ENCODE measurements at regions not wholly inside any gene's neighbourhood (a gene's known extent, or its start where the extent isn't known, plus 50 kb on each side); places are given as distances from the start of the nearest gene placed in this dataset.
"Not testable (repeated sequence)": the region's sequence is repeated elsewhere in the genome, so short reads cannot be mapped to it uniquely, and the experiment has no call there.

GRCh38 chr1:189151361-189151760, 1326.3 kb downstream of the BRINP3 start:
- DNase-seq, result no peak

DNA sequence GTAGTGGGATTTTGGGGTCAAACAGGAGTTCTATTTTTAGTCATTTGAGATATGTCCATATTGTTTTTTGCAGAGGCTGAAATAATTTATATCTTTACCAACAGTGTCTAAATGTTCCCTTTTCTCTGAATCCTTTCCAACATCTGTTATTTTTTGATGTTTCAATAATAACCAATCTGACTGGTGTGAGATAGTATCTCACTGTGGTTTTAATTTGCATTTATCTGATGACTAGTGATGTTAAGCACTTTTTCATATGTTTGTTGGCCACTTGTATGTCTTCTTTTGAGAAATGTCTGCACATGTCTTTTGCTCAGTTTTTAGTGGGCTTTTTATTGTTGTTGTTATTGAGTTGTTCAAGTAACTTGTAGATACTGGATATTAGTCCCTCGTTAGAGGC, 1325.0 kb downstream of the BRINP3 start:
- no peak for DNase-seq

GRCh38 chr1:189158155-189158554, 1319.5 kb downstream of the BRINP3 start:
- no peak for DNase-seq

DNA sequence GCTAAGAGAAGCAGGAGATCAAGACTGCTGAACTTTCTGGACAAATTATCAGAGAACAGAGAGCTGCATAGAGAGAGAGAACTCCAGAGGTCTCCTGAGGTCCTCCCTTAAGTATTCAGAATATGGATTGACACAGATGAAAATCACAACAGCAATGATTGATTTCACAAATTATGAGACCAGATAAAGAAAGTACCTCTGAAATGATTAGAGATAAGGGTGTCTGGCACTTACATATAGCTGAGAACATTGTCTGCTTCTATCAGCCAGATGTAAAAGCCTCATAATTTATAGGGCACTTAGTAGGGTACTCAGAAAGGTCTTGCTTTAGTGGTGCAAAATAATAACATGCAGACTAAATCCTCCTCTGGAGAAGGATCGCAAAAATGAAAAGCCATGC, 1301.8 kb downstream of the BRINP3 start:
- DNase-seq, result no peak

GRCh38 chr1:189180057-189180456, 1297.6 kb downstream of the BRINP3 start:
- no peak for DNase-seq

GRCh38 chr1:189185097-189185496, 1292.6 kb downstream of the BRINP3 start:
- no peak for DNase-seq

DNA sequence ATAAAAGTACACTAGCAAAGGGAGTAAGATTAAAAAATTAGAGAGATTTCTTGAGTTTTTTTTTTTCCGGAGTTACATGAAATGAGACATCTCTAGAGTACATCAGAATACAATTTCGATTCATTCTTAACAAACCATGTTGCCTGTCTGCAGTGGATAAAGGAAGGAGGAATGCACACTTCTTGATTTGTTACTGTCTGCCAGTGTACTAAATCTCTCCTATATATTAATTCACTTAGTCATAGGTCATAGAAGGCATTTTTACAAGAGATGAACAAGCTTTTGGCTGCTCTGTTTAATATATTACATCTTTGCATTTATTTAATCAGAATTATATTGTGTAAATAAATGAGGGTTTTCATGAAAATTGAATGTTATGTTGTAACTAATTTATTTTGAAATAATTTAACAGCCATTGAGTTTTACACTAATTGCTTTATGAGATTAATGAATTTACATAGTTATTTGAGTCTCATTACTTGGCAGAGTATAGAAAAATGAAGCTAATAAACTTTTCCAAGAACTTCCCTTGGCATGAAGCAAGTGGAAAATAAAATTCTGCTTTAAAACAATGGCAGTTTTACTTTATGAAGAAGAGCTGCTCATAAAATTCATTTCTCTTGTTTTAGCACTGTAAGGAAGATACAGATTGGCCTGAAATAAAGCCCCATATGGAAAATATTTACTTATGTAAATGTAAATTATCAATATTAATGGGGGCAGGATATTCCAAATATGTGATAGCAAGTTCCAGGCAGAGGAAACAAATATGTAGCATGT, 1284.7 kb downstream of the BRINP3 start:
- DNase-seq, result no peak

- no peak for DNase-seq
Observed at GRCh38 chr1:189205863-189206262, 1271.8 kb downstream of the BRINP3 start.

- DNase-seq, result no peak
Observed at GRCh38 chr1:189206617-189207016, 1271.0 kb downstream of the BRINP3 start.

DNA sequence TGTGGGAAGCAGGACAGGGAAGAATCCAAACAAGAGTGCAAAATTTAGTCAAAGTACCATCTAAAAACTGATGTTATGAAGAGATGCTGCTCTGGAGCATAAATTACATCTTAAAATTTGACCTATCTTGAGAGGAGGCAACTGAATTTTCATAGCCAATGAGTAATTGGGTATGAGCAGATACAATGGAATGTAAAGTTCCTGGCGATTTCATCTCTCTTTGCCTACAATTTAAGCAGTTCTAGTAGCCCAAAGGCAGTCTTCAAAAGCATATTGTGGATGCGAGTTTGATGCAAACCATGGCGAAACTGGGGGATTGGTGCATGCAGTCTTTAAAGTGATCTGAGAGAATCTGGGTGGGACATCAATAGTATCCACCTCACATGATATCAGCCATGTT, 1265.9 kb downstream of the BRINP3 start:
- DNase-seq, result no peak

DNA sequence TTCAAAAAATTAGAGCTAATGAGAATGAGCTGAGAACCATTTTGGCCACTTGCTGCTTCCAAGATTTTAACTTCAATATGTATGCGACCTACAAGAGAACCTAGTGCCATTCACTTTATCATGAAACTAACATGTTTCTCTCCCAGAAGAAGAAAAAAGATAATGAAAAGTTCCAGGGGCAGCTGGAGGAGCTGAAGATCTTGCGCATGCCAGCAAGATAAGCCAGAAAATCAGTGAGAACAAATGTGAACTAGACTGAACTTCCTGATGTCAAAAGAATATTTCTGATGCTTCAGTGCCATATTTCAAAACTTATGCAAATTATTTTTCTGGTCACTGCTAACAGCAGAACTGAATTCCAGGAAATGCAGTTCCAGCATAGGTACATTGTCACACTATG, 1265.1 kb downstream of the BRINP3 start:
- no peak for DNase-seq

DNA sequence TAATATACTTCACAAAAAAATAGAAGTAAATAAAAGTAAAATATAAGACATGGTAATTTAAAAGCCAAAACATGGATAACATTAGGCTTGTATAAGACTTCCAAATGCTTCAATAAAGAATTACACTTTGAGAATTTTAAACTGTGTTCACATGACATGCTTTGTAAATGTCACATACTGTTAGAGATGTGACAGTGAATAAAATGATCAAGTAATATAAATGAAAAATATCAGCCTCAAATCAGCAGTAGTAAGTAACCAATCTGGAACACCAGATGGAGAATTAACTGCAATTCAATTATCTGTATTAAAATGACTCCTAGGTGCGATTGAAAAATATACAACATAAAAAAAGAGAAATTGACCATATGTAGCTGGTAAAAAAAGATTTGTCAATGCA, 1260.8 kb downstream of the BRINP3 start:
- DNase-seq, result no peak

DNA sequence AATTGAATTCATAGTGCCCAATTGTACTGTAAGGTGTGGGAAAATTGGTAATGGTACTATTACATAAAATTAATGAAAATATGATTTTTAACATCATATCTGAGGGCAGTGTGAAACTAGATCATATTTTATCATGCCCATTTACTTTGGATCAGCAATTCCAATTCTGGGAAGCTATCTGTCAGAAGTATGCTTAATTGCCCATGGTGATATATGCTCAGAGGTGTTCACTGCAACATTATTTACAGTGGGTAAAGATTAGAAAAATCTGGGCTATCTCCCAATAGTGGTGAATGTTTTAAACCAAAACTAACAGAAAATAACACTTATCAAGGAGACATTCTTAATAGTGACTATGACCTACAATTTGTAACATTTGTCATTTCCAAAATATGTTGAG, 1260.0 kb downstream of the BRINP3 start:
- DNase-seq, result no peak

- no peak for DNase-seq
Observed at GRCh38 chr1:189220750-189221149, 1256.9 kb downstream of the BRINP3 start.

GRCh38 chr1:189225794-189226145, 1251.9 kb downstream of the BRINP3 start:
- DNase-seq, result not testable (repeated sequence)

DNA sequence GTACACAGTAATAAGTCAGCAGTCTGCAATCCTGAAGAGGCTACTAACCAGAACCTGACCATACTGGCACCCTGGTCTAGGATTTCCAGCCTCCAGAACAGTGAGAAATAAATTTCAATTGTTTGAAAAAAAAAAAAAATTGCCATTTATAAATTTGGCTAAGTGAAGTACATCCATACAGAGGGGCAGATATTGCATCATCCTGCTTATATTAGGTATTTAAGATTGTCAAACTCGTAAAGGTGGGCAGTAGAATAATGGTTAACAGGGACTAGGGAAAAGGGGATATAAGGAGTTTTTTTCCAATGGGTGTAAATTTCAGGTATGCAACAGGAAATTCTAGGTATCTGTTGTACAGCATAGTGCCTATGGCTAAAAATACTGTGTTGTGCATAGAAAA, 1250.9 kb downstream of the BRINP3 start:
- DNase-seq, result no peak

DNA sequence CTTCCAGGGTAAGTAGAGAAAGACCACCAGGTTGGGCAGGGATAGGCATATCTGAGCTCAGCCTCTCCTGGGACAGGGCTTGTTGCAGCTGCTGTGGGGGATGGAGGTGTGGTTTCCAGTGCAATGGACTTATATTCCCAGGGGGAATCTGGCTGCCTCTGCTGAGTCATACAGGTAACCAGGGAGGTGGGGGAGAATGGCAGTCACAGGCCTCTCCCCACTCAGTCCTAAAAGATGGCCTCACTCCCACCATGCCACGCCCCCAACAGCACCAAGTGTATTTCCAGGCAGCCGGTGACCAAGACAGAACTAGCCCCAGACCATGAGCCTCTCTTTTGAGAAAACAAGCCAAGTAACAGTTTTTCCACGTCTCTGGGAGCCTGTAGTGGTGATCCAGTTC, 1240.7 kb downstream of the BRINP3 start:
- no peak for DNase-seq

DNA sequence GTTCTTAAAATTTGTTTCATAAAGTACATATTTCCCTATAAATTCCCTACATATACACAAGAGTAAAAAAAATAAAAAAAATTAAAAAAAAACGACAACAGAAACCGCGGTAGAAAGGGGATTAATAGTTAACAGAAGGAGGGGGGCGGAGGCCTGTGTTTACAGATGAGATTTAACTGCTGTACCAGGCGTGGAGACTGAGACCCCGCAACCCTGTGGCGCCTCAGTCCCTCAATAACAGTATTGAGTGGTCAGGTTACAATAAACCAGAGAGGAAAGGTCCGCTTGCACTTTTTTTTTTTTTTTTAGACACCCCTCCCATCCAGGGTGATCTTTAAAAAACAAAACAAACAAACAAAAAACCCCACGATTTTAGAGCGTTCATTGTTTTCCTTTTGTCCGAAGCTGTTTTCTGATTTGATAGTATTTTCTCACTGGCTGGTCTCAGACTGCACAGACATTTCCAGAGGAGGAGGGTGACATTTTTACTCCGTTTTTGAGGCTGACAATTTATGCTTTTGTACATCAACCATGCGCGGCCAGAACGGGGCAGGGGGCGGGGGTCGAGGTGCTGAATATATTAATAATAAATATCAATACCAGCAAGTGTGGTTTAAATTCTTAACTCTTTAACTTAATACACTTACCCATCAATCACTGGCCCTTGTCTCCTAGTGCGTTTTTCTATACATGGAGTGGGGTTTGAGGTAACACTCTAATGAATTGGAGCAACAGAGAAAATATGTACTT, 1223.9 kb downstream of the BRINP3 start:
- DNase-seq, result no peak

GRCh38 chr1:189261128-189261527, 1216.5 kb downstream of the BRINP3 start:
- not testable (repeated sequence) for DNase-seq

DNA sequence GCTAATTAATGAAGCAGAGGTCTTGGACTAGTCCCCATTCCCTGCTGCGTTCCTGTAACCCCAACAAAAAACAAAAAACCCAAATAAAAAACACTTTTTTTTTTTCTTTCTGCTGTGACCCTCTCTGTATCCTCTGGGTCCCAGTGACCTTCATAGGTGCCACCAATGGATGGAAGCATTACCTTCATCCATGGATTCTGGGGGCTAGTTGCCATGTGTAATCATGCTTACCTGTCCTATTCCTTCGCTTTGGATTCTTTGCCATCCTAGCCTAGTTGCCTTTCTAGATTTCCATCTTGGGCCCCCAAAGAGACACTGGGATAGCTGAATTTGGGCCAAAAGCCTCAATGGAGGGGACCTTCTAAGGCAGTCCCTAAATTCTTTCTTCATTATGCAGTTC, 1208.7 kb downstream of the BRINP3 start:
- DNase-seq, result peak; percentile 73

DNA sequence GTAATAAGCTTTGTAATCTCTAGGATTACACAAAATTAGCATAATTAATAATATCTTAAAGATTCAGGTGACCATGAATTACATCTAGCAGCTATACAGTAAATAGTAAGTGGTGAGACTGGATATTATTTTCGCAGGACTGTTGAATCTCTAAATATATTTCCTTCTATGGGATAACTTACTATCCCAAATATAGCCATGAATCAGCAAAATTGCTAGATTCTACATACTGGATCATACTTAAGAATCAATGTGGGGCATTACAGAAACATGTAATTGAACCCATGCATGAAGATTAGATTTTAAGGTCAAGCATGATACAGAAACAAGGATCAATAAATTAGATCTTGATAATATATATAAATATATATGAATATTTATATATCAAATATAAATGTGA, 1203.4 kb downstream of the BRINP3 start:
- DNase-seq, result no peak

GRCh38 chr1:189275796-189276195, 1201.9 kb downstream of the BRINP3 start:
- no peak for DNase-seq

DNA sequence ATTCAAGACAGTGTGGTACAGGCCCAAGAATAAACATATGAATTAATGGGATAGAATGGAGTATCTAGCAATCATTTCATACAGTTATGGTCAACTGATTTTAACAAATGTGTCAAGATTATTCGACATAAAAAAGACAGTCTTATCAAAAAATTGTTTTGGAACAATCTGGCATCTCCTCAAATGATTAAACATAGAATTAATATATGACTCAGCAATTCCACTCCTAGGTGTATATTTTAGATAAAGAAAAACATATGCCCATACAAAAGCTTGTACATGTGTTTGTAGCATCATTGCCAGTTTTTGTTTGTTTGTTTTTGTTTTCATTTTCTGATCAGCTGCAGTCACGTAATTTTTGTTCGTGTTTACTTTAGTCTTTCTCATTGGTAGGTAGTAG, 1188.3 kb downstream of the BRINP3 start:
- no peak for DNase-seq

DNA sequence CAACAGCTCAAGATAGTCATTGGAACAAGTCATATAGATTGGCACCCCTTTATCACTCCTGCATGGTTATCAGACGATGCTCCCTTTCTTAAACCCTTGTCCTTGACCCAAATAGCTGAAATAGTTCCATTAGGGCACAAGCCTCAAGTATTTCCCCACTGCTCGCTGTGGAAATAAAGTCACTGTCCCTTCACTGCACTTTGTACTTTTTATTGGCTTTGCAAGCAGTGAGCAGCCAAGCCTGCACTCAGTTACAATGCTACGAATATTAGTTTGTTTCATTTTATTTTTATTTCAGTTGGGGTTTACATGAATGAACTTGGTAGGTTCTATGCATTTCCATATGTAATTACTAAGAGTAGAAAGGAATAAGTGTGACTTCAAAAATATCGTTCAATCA, 1176.4 kb downstream of the BRINP3 start:
- no peak for DNase-seq

GRCh38 chr1:189305279-189305678, 1172.4 kb downstream of the BRINP3 start:
- DNase-seq, result no peak

Data from COR-L47 (cell line).